ENCODE measurements at regions not wholly inside any gene's neighbourhood (a gene's known extent, or its start where the extent isn't known, plus 50 kb on each side); places are given as distances from the start of the nearest gene placed in this dataset.

DNA sequence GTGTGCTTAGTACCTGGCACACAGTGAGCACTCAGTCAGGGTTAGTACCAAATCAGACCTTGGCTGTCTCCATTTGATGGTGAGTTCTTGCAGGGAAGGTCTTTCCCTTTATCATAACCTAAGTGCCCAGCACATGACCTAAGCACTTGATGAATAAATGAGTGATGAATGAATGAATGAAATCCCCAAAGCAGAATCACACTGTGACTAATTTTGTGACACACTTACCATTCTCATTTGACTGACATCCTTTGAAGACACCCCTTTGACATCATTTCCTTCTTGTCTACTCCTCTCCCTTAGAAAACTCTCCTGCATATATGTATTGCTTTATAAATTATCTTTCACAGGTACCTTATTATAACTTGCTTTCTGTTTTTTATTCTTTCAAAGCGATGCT is 130.2 kb upstream of the ELL2 start:
- Histone ChIP-seq H3K4me3 (ENCODE audit: low read length) (no peak overlapping the region), H3K27me3 (ENCODE audit: insufficient read depth, low read length) (no peaks in the 10 kb centered on the region), H3K36me3 (ENCODE audit: insufficient read depth, low read length) (no peaks in the 10 kb centered on the region), H3K4me1 (ENCODE audit: insufficient read depth, low read length) (peaks cover 4% of the 10 kb centered on the region), H3K9me3 (ENCODE audit: low read length) (no peaks in the 10 kb centered on the region), H2AFZ (ENCODE audit: low read depth, low read length) (no peak overlapping the region)

DNA sequence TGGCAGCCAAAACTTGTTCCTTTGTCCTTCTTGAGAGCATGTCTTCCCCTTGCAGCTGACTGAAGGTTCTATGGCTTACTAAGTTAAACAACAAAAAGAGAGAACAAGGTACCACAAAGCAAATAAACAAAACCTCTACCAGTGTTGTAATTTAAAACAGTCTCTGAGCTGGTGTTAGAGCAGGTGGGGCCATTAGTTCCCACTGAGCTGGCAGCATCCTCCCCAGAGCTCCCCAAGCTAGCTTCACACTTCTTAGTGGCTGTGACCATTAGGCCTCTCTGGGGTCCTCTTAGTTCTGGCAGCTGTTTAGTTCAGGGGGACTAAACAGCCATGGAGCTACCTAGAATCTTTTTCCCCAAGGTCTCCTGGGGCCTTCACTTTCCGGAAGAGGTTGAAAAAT is 128.6 kb upstream of the ELL2 start:
- no peaks in the 10 kb centered on the region for H3K27me3 ChIP-seq (ENCODE audit: insufficient read depth, low read length)
- no peaks in the 10 kb centered on the region for H3K9me3 ChIP-seq (ENCODE audit: low read length)
- H3K4me3 ChIP-seq (ENCODE audit: low read length): no peak overlapping the region
- peaks cover 4% of the 10 kb centered on the region for H3K4me1 ChIP-seq (ENCODE audit: insufficient read depth, low read length)
- H3K36me3 ChIP-seq (ENCODE audit: insufficient read depth, low read length): no peaks in the 10 kb centered on the region
- no peak overlapping the region for H2AFZ ChIP-seq (ENCODE audit: low read depth, low read length)

DNA sequence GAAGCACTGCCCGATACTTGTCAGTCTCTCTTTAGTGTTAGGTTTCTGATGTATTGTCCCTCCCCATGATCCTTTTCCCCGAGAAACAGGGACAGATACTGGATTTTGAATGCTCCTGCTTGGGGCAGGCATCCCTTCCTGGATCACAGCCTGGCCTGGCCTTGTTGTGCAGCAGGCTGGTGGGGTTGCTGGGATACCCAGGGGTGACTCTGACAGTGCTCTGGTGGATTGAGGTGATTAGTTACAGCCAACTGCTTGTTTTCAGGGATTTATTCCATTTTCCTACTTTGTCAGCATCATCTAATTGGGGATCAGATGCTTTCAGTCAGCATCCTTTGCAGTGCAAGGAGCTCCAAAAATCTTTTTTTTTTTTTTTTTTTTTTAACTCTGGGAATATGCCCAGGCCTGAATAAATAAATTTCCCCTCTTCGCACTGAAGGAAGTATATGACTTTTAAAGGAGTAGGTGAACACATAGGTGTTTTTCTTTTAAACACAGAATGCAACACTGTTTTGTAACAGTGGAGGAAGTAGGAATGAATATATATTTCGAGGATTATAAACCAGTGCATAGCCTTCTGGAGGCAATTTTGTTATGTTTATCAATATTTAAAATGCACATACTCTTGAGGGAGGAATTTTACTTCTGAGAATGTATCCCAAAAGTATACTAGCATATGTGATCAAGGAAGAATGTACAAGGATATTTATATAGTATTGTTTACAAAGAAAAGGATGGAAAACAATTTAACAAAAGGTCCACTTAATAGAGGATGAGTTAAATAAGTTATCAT is 127.3 kb upstream of the ELL2 start:
- Histone ChIP-seq H3K27me3 (ENCODE audit: insufficient read depth, low read length) (no peaks in the 10 kb centered on the region), H3K36me3 (ENCODE audit: insufficient read depth, low read length) (no peaks in the 10 kb centered on the region), H3K4me1 (ENCODE audit: insufficient read depth, low read length) (peaks cover 4% of the 10 kb centered on the region), H3K9me3 (ENCODE audit: low read length) (no peaks in the 10 kb centered on the region), H3K4me3 (ENCODE audit: low read length) (no peak overlapping the region), H2AFZ (ENCODE audit: low read depth, low read length) (no peak overlapping the region)

DNA sequence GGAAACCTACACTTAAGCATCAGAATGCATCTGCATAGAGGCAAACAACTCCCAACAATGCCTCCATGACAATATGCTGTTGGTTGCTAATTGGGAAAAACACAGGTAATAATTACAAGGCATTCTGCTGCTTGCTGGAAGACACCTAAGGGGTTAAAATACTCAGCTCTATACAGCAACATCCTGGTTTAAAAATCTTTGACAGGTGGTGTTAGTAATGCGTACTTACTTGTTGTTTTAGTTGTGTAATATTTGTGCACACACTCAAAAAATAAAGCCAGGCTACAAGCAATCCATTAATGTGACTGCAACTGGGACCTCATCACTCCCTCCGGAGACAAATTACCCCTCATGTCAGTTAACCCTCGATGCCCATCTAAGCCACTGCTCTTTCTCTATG is 126.3 kb upstream of the ELL2 start:
- no peaks in the 10 kb centered on the region for H3K9me3 ChIP-seq (ENCODE audit: low read length)
- no peak overlapping the region for H2AFZ ChIP-seq (ENCODE audit: low read depth, low read length)
- H3K4me1 ChIP-seq (ENCODE audit: insufficient read depth, low read length): peaks cover 4% of the 10 kb centered on the region
- no peaks in the 10 kb centered on the region for H3K36me3 ChIP-seq (ENCODE audit: insufficient read depth, low read length)
- H3K4me3 ChIP-seq (ENCODE audit: low read length): no peak overlapping the region
- no peaks in the 10 kb centered on the region for H3K27me3 ChIP-seq (ENCODE audit: insufficient read depth, low read length)

DNA sequence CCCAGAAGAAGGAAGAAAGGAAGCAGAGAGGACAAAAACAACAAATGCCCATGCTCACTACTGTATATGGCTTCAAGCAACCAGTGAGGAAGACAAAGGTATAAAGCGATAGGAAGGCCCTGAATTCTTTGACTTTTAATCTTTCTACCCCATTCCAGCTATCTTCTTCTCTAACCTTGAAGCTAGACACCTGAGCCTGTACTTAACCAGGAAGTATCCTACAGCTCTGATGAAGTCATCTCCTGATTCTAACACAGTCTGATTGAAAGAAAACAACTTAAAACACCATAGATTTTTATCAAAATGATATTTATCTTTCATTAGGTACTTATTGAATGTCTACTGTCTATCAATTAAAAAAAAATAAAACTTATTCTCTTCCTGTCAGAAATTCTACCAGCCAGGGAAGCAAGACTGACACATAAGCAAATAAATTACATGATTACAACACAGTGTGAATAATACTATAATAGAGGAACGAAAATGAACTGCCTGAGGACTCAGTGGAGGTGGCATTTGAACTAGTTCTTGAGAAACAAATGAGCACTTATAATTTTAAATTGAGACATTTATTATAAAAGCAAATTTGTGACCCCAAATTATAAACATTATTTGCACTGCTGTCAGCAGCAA is 123.3 kb upstream of the ELL2 start:
- Histone ChIP-seq H3K4me3 (ENCODE audit: low read length) (no peak overlapping the region), H3K9me3 (ENCODE audit: low read length) (no peaks in the 10 kb centered on the region), H3K36me3 (ENCODE audit: insufficient read depth, low read length) (no peaks in the 10 kb centered on the region), H3K4me1 (ENCODE audit: insufficient read depth, low read length) (peaks cover 4% of the 10 kb centered on the region), H3K27me3 (ENCODE audit: insufficient read depth, low read length) (peaks cover 3% of the 10 kb centered on the region), H2AFZ (ENCODE audit: low read depth, low read length) (no peak overlapping the region)

DNA sequence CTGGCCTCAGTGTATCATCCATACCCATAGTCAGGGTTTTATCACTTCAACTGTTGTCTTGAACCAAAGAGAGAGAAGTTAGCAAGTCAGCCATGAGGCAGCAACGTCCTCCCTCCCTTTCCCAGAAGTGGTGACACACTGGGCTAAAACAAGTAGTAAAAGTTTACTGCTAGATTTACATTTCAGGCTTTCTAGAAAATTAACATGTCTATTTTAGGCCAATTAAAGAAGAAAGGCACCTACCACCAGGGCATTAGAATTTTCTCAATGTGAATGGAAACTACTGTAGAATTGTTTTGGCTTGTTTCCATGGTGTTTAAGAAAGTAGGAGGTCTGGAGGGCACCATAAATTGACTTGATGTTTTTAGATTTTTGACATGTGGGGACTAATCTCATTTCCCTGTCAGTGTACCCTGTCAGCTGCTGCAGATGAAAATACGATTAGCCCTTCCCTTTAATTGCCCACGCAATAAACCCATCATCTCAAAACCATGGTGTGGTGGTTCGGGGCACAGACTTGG is 121.8 kb upstream of the ELL2 start:
- Histone ChIP-seq H3K9me3 (ENCODE audit: low read length) (no peaks in the 10 kb centered on the region), H3K27me3 (ENCODE audit: insufficient read depth, low read length) (peaks cover 3% of the 10 kb centered on the region), H3K4me3 (ENCODE audit: low read length) (no peak overlapping the region), H2AFZ (ENCODE audit: low read depth, low read length) (no peak overlapping the region), H3K4me1 (ENCODE audit: insufficient read depth, low read length) (no peaks in the 10 kb centered on the region), H3K36me3 (ENCODE audit: insufficient read depth, low read length) (no peaks in the 10 kb centered on the region)

DNA sequence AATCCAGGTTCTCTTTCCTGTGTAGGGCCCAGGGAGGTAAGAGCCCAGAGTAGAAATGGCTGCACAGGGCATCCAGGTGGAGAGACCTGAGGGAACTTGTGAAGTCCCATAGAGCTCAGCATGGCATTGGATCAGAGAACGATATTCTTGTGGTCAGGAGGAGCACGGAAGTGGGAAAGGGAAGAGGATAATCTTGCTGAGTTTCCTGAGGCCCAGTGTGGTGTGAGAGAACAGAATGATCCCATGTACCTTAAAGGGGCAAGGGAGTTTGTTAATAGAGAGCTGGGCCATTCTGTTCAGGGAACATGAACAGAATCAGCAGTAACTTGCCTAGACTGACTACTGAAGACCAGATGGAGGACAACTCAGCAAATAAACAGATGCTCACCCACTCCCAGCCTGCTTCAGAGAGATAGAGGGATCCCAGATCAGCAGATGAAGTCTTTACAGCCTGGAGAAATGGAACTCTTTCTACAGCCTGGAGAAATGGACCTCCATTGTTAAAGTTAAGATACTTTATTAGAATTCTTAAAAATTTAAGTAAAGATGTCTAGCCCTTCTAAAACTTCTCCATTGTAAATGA is 119.7 kb upstream of the ELL2 start:
- Histone ChIP-seq H3K27me3 (ENCODE audit: insufficient read depth, low read length) (peaks cover 3% of the 10 kb centered on the region), H3K9me3 (ENCODE audit: low read length) (no peaks in the 10 kb centered on the region), H2AFZ (ENCODE audit: low read depth, low read length) (no peak overlapping the region), H3K4me3 (ENCODE audit: low read length) (no peak overlapping the region), H3K36me3 (ENCODE audit: insufficient read depth, low read length) (no peaks in the 10 kb centered on the region), H3K4me1 (ENCODE audit: insufficient read depth, low read length) (no peaks in the 10 kb centered on the region)

DNA sequence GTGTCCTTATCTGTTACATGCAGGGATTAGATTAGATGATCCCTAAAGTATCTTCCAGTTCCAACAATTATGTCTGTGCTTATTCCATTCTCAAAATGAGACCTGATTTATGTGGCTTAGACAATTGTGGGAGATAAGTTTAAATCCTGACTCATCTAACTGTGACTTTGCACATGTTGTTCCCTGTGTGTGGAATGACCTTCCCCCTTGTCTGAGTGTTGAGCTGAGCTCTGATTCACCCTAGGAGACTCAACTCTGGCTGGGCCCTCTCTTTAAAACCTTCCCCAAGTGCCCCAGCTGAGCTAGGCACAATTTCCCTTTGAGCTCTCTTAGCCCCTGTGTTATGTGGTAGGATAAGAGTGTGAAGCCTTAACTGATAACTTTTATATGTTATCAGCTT is 118.9 kb upstream of the ELL2 start:
- Histone ChIP-seq H3K4me3 (ENCODE audit: low read length) (no peak overlapping the region), H3K27me3 (ENCODE audit: insufficient read depth, low read length) (peaks cover 3% of the 10 kb centered on the region), H3K9me3 (ENCODE audit: low read length) (no peaks in the 10 kb centered on the region), H2AFZ (ENCODE audit: low read depth, low read length) (no peak overlapping the region), H3K36me3 (ENCODE audit: insufficient read depth, low read length) (no peaks in the 10 kb centered on the region), H3K4me1 (ENCODE audit: insufficient read depth, low read length) (no peaks in the 10 kb centered on the region)

DNA sequence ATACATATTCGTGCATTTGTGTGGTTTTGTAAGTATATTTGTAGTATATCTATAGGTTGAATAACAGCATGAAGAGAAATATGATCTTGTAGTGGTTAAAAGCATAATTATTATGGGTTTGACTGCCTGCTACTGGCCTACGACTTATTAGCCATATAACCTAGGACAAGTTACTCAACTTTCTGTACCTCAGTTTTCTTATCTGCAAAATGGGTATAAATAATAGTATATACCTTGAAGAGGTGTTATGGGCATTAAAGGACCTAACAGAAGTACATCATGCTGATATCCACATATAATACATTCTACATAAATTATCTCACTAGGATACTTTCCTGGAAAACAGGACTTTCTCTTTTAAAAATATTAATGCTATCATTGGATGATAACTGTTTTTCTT is 118.3 kb upstream of the ELL2 start:
- no peaks in the 10 kb centered on the region for H3K4me1 ChIP-seq (ENCODE audit: insufficient read depth, low read length)
- no peaks in the 10 kb centered on the region for H3K9me3 ChIP-seq (ENCODE audit: low read length)
- H2AFZ ChIP-seq (ENCODE audit: low read depth, low read length): no peak overlapping the region
- no peak overlapping the region for H3K4me3 ChIP-seq (ENCODE audit: low read length)
- peaks cover 3% of the 10 kb centered on the region for H3K27me3 ChIP-seq (ENCODE audit: insufficient read depth, low read length)
- H3K36me3 ChIP-seq (ENCODE audit: insufficient read depth, low read length): no peaks in the 10 kb centered on the region

DNA sequence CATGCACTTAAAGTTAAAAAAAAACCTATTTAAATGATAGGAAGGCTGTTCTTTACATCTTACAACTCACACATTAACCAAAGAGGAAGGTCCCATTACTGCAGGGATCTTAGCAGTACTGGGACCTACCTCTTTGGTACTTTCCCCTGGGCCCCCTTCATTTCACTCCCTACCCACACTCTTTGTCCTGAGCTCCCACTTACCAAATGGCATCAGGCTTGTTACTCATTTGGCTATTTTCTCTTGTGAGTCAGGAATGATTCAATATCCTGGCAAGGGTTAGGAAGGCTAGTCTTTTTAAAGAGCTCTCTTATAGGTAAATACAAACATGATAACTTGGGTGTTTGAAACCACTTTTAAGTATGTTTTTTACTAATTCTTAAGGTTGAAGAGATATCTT is 117.4 kb upstream of the ELL2 start:
- no peaks in the 10 kb centered on the region for H3K36me3 ChIP-seq (ENCODE audit: insufficient read depth, low read length)
- no peaks in the 10 kb centered on the region for H3K9me3 ChIP-seq (ENCODE audit: low read length)
- peaks cover 3% of the 10 kb centered on the region for H3K27me3 ChIP-seq (ENCODE audit: insufficient read depth, low read length)
- H3K4me1 ChIP-seq (ENCODE audit: insufficient read depth, low read length): no peaks in the 10 kb centered on the region
- H2AFZ ChIP-seq (ENCODE audit: low read depth, low read length): no peak overlapping the region
- H3K4me3 ChIP-seq (ENCODE audit: low read length): no peak overlapping the region

DNA sequence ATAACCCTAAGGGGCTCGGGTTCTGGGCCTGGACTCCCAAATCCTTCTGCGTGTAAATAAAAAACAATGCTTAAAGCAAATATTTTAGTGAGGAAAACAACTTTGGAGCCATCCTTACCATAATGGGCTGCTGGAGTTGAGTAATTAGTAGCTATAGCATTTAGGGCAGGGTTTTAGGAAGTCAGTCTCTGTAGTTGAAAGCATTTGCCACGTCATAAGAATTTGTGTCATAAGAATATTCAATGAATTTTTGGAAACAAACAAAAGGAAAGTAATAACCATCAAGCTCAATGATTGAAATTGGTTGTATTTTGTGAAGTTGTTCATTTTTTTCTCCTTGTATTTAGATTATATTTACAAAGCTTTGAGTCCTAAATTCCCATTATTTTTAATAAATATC is 114.8 kb upstream of the ELL2 start:
- no peaks in the 10 kb centered on the region for H3K9me3 ChIP-seq (ENCODE audit: low read length)
- peaks cover 2% of the 10 kb centered on the region for H3K27me3 ChIP-seq (ENCODE audit: insufficient read depth, low read length)
- H2AFZ ChIP-seq (ENCODE audit: low read depth, low read length): no peak overlapping the region
- H3K4me1 ChIP-seq (ENCODE audit: insufficient read depth, low read length): no peaks in the 10 kb centered on the region
- H3K4me3 ChIP-seq (ENCODE audit: low read length): no peak overlapping the region
- no peaks in the 10 kb centered on the region for H3K36me3 ChIP-seq (ENCODE audit: insufficient read depth, low read length)

DNA sequence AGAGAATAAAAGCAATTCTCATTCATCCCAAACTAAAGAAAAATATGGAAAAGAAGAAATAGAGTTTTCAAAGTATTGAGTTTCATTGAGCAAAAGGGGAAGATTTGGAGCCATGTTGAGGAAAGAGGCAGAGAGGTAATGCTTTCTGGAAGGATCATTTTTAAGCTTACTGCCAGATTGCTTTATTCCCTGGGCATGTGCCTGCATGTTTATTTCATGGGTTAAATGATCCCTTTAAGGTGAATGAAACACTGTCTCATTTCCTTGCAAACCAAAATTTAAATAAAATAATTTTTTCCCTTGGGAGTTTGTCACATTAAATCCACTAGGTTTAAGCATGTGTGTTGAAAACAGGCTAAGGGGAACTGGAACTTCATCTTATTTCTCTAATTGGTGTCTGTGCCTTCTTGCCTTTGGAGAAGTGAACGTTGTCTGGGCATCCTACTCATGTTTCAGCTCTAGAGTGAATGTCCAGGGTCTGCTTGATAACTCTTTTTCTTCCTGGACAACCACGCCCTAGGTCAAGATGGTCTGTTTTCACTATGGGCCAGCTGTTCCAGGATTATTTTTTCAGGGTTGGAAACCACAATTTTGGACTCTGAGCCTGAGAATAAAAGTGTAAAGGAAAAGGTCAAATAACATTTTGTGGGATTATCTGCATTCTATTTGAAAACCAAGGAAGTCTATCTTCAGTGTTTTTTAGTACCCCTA is 114.1 kb upstream of the ELL2 start:
- H3K4me1 ChIP-seq (ENCODE audit: insufficient read depth, low read length): no peaks in the 10 kb centered on the region
- H3K4me3 ChIP-seq (ENCODE audit: low read length): no peak overlapping the region
- H3K27me3 ChIP-seq (ENCODE audit: insufficient read depth, low read length): peaks cover 6% of the 10 kb centered on the region
- H3K36me3 ChIP-seq (ENCODE audit: insufficient read depth, low read length): no peaks in the 10 kb centered on the region
- no peak overlapping the region for H2AFZ ChIP-seq (ENCODE audit: low read depth, low read length)
- no peaks in the 10 kb centered on the region for H3K9me3 ChIP-seq (ENCODE audit: low read length)

DNA sequence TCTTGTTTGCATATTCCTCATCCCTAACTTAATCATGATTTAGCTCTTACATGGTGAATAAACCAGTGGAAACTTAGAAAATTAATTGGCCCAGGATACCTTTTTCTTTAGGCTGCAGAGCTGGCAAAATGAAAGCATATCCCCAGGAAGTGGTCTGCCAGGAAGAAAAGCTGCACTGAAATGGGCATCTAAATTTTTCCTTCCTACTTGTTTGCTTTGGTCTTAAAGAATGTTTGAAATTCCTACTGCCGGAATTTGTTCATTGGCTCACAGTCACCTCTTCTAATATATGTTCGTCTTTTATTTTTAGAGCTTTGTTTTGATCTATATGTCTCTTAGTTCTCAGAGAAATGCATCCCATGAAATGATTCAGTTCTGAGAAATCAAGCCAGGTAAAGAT is 113.2 kb upstream of the ELL2 start:
- no peaks in the 10 kb centered on the region for H3K36me3 ChIP-seq (ENCODE audit: insufficient read depth, low read length)
- H2AFZ ChIP-seq (ENCODE audit: low read depth, low read length): no peak overlapping the region
- no peaks in the 10 kb centered on the region for H3K4me1 ChIP-seq (ENCODE audit: insufficient read depth, low read length)
- no peak overlapping the region for H3K4me3 ChIP-seq (ENCODE audit: low read length)
- peaks cover 6% of the 10 kb centered on the region for H3K27me3 ChIP-seq (ENCODE audit: insufficient read depth, low read length)
- H3K9me3 ChIP-seq (ENCODE audit: low read length): no peaks in the 10 kb centered on the region

Data from neuron (in vitro differentiated cells).